WTC11 (cell line): ENCODE measurements at regions not wholly inside any gene's neighbourhood (a gene's known extent, or its start where the extent isn't known, plus 50 kb on each side); places are given as distances from the start of the nearest gene placed in this dataset.

Source experiments
- ATAC-seq: fragments of 200-7000 bp; cut with Tn5 transposase; 2 replicates; pipeline ENCODE4 v1.10.0; 2021; ENCODE audit warnings: mild to moderate bottlenecking, moderate library complexity
- CTCF ChIA-PET: fragments of 300-600 bp; sonication (Branson Sonifier 250); formaldehyde crosslinking; loops from one replicate; lab custom pipeline; 2021; ENCODE audit warnings: antibody characterized with exemption; lab: Charles Lee
- POLR2A ChIA-PET: fragments of 350-600 bp; sonication (Branson Sonifier 250); formaldehyde crosslinking; loops from one replicate; lab custom pipeline; 2021; ENCODE audit warnings: antibody characterized with exemption; lab: Charles Lee
- DNase-seq: peaks from one replicate; pipeline ENCODE4 v3.0.0; 2021; ENCODE audit warnings: low spot score
- H3K27ac Mint-ChIP-seq: 2 replicates; pipeline ENCODE4 v1.8.0; 2021; ENCODE audit warnings: mixed read lengths
- H3K27me3 Mint-ChIP-seq: 2 replicates; pipeline ENCODE4 v1.8.0; 2021; ENCODE audit warnings: low read depth, mild to moderate bottlenecking, moderate library complexity, mixed read lengths
- H3K36me3 Mint-ChIP-seq: 2 replicates; pipeline ENCODE4 v1.8.0; 2021; ENCODE audit warnings: mixed read lengths
- H3K4me1 Mint-ChIP-seq: 2 replicates; pipeline ENCODE4 v1.8.0; 2022; ENCODE audit warnings: mixed read lengths
- H3K4me3 Mint-ChIP-seq: 2 replicates; pipeline ENCODE4 v1.8.0; 2021; ENCODE audit warnings: mild to moderate bottlenecking, moderate library complexity, mixed read lengths
- H3K9me3 Mint-ChIP-seq: 2 replicates; pipeline ENCODE4 v1.8.0; 2021; ENCODE audit warnings: mixed read lengths
- CREB1 ChIP-seq: sonication (generic); formaldehyde crosslinking; IDR thresholded peaks from 2 replicates; pipeline ENCODE4 v1.8.0; 2023; ENCODE audit warnings: mild to moderate bottlenecking, missing genetic modification reagents
- ELF4 ChIP-seq: sonication (generic); formaldehyde crosslinking; IDR thresholded peaks from 2 replicates; pipeline ENCODE4 v1.8.1; 2022; ENCODE audit warnings: low read depth, mild to moderate bottlenecking, moderate library complexity, missing genetic modification reagents
- GABPB1 ChIP-seq: sonication (generic); formaldehyde crosslinking; IDR thresholded peaks from 2 replicates; pipeline ENCODE4 v1.8.1; 2023; ENCODE audit warnings: mild to moderate bottlenecking, missing genetic modification reagents
- GRHL2 ChIP-seq: fragments of 250-450 bp; sonication (Bioruptor Pico); IDR thresholded peaks from 2 replicates; pipeline ENCODE4 v1.8.0; 2022; ENCODE audit warnings: mild to moderate bottlenecking, moderate library complexity; ENCODE audit not compliant: insufficient replicate concordance, severe bottlenecking
- PRRX2 ChIP-seq: fragments of 250-450 bp; sonication (Bioruptor Pico); IDR thresholded peaks from 2 replicates; pipeline ENCODE4 v1.8.0; 2021; ENCODE audit warnings: mild to moderate bottlenecking
- SMAD3 ChIP-seq: sonication (generic); formaldehyde crosslinking; IDR thresholded peaks from 2 replicates; pipeline ENCODE4 v1.8.0; 2022; ENCODE audit warnings: missing genetic modification reagents, mild to moderate bottlenecking, borderline replicate concordance
- TCF7 ChIP-seq: sonication (generic); formaldehyde crosslinking; IDR thresholded peaks from 2 replicates; pipeline ENCODE4 v1.8.0; 2022; ENCODE audit warnings: mild to moderate bottlenecking, low read depth, missing genetic modification reagents, moderate library complexity
- TP53 ChIP-seq: sonication (generic); formaldehyde crosslinking; IDR thresholded peaks from 2 replicates; pipeline ENCODE4 v1.8.1; 2023; ENCODE audit warnings: mild to moderate bottlenecking, missing genetic modification reagents
- ZNF219 ChIP-seq: sonication (generic); formaldehyde crosslinking; IDR thresholded peaks from 2 replicates; pipeline ENCODE4 v1.8.0; 2023; ENCODE audit warnings: missing genetic modification reagents, mild to moderate bottlenecking, borderline replicate concordance
- ZNF423 ChIP-seq: fragments of 250-450 bp; sonication (Bioruptor Pico); IDR thresholded peaks from 2 replicates; pipeline ENCODE4 v2.1.2; 2022; ENCODE audit warnings: mild to moderate bottlenecking, moderate library complexity
- TF ChIP-seq, protein P1 (sequence below): sonication (generic); formaldehyde crosslinking; IDR thresholded peaks from 2 replicates; pipeline ENCODE4 v1.8.1; 2022; ENCODE audit warnings: missing genetic modification reagents, borderline replicate concordance
- TF ChIP-seq, protein P2 (sequence below): sonication (generic); formaldehyde crosslinking; IDR thresholded peaks from 2 replicates; pipeline ENCODE4 v1.8.1; 2022; ENCODE audit warnings: mild to moderate bottlenecking, moderate library complexity, missing genetic modification reagents
- TF ChIP-seq, protein P3 (sequence below): sonication (generic); formaldehyde crosslinking; conservative IDR thresholded peaks from 2 replicates; pipeline ENCODE4 v1.8.1; 2022; ENCODE audit warnings: mild to moderate bottlenecking, missing genetic modification reagents
- TF ChIP-seq, protein P4 (sequence below): sonication (generic); formaldehyde crosslinking; IDR thresholded peaks from 2 replicates; pipeline ENCODE4 v1.8.1; 2022; ENCODE audit warnings: mild to moderate bottlenecking, missing genetic modification reagents, moderate library complexity, borderline replicate concordance
- TF ChIP-seq, protein P5 (sequence below): fragments of 250-450 bp; sonication (Bioruptor Pico); conservative IDR thresholded peaks from 2 replicates; pipeline ENCODE4 v1.9.0; 2021; ENCODE audit warnings: mild to moderate bottlenecking
- TF ChIP-seq, protein P6 (sequence below): fragments of 250-450 bp; sonication (Bioruptor Pico); IDR thresholded peaks from 2 replicates; pipeline ENCODE4 v2.1.2; 2022; ENCODE audit warnings: mild to moderate bottlenecking, moderate library complexity

DNA sequence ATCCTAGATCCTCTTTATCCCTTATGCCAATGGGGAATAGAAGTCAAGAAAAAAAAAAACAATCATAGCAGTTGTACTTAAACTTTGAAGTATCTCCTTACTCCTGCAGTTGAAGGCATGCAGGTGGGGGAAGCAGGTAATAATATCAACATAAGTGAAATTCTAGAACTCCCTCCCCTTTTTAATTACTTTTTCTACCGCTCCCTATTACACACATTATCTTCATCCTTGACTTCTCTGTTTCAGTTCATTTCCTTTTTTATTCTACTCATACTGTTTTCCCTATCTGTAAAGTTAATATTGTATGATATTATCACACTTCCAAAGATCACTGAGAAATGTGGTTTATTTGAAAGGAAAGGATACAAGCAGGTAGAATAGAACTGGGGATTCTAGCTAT, 962.0 kb downstream of the PLA2G4A start (continued):
- TF ChIP-seq, protein P1, sequence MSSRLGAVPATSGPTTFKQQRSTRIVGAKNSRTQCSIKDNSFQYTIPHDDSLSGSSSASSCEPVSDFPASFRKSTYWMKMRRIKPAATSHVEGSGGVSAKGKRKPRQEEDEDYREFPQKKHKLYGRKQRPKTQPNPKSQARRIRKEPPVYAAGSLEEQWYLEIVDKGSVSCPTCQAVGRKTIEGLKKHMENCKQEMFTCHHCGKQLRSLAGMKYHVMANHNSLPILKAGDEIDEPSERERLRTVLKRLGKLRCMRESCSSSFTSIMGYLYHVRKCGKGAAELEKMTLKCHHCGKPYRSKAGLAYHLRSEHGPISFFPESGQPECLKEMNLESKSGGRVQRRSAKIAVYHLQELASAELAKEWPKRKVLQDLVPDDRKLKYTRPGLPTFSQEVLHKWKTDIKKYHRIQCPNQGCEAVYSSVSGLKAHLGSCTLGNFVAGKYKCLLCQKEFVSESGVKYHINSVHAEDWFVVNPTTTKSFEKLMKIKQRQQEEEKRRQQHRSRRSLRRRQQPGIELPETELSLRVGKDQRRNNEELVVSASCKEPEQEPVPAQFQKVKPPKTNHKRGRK (CRISPR knock-in tag), result no peak
- TF ChIP-seq CREB1 (no peak), ZNF219 (CRISPR knock-in tag) (no peak), PRRX2 (CRISPR knock-in tag) (no peak), ELF4 (CRISPR knock-in tag) (no peak), GRHL2 (CRISPR knock-in tag) (no peak)
- TF ChIP-seq, protein P2, sequence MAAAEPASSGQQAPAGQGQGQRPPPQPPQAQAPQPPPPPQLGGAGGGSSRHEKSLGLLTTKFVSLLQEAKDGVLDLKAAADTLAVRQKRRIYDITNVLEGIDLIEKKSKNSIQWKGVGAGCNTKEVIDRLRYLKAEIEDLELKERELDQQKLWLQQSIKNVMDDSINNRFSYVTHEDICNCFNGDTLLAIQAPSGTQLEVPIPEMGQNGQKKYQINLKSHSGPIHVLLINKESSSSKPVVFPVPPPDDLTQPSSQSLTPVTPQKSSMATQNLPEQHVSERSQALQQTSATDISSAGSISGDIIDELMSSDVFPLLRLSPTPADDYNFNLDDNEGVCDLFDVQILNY, result no peak
- TF ChIP-seq, protein P3, sequence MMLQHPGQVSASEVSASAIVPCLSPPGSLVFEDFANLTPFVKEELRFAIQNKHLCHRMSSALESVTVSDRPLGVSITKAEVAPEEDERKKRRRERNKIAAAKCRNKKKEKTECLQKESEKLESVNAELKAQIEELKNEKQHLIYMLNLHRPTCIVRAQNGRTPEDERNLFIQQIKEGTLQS, result no peak

DNA sequence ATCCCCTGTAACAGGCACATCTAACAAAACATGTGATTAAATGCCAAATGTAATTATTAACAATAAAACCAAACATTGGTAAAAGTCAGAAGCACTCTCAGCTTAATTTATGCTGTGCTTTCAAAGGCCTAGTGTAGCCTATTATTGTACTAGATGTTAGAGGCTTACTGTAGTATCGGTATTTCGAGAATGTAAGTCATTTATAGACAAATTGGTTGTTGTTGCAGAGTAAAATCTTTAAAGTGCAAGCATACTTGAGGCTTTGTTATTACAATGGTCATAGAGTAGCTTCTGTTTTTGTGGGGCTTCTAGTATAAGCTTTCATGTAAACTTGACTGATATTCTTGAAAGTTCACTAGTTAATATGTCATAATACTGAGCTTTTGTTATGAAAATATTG, 965.8 kb downstream of the PLA2G4A start:
- CTCF ChIA-PET, result no interaction called here
- H3K27me3 Mint-ChIP-seq, result no peaks in the 10 kb centered on the region

DNA sequence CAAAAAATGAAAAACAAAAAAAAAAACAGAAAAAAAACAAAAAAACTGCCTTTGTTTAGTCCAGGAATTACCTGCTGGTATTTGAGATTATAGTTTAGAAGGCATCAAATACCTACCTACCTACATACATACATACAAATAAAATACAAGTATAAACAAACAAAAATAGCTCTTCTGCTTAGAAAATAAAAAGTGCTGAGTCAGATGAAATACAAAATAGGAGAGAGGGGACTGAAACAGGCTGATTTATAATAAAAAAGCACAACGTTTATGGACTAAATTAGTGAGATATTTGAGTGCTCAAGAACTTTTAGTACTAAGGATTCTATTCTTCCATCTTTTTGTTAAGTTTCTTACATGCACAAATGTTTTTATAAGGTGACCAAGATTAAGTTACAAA, 980.8 kb downstream of the PLA2G4A start:
- Mint-ChIP-seq H3K4me1 (no peaks in the 10 kb centered on the region), H3K27ac (no peak overlapping the region), H3K27me3 (no peaks in the 10 kb centered on the region), H3K36me3 (0 out of 2 replicates have a peak, but pooled peaks cover 6% of the 10 kb centered on the region), H3K4me3 (no peak overlapping the region), H3K9me3 (peaks cover 18% of the 10 kb centered on the region)
- ChIA-PET CTCF (no interaction called here), POLR2A (no interaction called here)
- ATAC-seq, result no peak
- TF ChIP-seq SMAD3 (CRISPR knock-in tag) (no peak), ZNF219 (CRISPR knock-in tag) (no peak), TCF7 (CRISPR knock-in tag) (no peak)
- TF ChIP-seq, protein P1 (CRISPR knock-in tag), result no peak
- no peak for DNase-seq

More for the DNA sequence above, 965.8 kb downstream of the PLA2G4A start:
- Mint-ChIP-seq H3K9me3 (peaks cover 4% of the 10 kb centered on the region), H3K4me3 (no peak overlapping the region), H3K27ac (no peak overlapping the region), H3K4me1 (peaks cover 11% of the 10 kb centered on the region), H3K36me3 (peaks cover 6% of the 10 kb centered on the region)
- DNase-seq (no peak), ATAC-seq (no peak)
- POLR2A ChIA-PET, result no interaction called here
- TF ChIP-seq, protein P4, sequence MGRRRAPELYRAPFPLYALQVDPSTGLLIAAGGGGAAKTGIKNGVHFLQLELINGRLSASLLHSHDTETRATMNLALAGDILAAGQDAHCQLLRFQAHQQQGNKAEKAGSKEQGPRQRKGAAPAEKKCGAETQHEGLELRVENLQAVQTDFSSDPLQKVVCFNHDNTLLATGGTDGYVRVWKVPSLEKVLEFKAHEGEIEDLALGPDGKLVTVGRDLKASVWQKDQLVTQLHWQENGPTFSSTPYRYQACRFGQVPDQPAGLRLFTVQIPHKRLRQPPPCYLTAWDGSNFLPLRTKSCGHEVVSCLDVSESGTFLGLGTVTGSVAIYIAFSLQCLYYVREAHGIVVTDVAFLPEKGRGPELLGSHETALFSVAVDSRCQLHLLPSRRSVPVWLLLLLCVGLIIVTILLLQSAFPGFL (CRISPR knock-in tag), result no peak
- TF ChIP-seq ZNF423 (CRISPR knock-in tag), result no peak
- TF ChIP-seq, protein P5, sequence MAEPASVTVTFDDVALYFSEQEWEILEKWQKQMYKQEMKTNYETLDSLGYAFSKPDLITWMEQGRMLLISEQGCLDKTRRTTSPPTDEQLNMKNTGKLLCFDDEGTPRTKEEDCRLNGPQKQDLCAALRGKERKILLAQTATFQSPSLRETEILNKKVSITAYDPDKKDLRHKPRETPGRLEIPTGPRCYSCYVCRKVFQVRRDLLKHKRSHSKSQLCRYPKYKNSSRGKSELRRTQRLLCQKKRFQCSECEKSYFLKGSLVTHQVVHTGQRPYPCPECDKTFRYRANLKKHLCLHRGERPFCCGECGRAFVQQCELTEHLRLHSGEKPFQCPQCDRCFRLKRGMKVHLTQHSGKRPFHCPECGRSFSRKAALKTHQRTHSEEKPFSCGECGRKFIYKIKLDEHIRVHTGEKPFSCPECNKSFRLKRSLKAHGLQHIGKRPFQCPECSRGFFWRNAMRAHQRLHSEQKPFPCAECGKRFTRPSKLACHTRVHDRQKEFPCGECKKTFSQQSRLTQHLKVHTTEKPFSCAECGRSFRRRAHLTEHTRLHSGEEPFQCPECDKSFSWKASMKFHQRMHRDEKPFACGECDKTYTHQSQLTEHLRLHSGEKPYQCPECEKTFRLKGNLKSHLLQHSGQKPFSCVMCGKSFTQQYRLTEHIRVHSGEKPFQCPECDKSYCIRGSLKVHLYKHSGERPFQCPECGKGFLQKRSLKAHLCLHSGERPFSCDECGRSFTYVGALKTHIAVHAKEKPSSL (CRISPR knock-in tag), result no peak
- TF ChIP-seq GABPB1 (CRISPR knock-in tag), result no peak
- TF ChIP-seq TP53 (CRISPR knock-in tag), result no peak
- TF ChIP-seq, protein P6, sequence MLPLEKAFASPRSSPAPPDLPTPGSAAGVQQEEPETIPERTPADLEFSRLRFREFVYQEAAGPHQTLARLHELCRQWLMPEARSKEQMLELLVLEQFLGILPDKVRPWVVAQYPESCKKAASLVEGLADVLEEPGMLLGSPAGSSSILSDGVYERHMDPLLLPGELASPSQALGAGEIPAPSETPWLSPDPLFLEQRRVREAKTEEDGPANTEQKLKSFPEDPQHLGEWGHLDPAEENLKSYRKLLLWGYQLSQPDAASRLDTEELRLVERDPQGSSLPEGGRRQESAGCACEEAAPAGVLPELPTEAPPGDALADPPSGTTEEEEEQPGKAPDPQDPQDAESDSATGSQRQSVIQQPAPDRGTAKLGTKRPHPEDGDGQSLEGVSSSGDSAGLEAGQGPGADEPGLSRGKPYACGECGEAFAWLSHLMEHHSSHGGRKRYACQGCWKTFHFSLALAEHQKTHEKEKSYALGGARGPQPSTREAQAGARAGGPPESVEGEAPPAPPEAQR, result no peak
